Endothelial cell of umbilical vein (primary cell): ENCODE measurements at regions not wholly inside any gene's neighbourhood (a gene's known extent, or its start where the extent isn't known, plus 50 kb on each side); places are given as distances from the start of the nearest gene placed in this dataset.

ENCODE experiments used
- BruUV-seq: library from RNA; stranded (reverse); fragments of 400-500 nt; replicated peaks from 2 replicates; lab custom pipeline; 2021; lab: Mats Ljungman, UMichigan
- CTCF ChIA-PET: fragments of 300-600, 350-600 bp; sonication (Branson Sonifier 250); formaldehyde crosslinking; loops from one replicate; lab custom pipeline; 2021; ENCODE audit warnings: antibody characterized with exemption, inconsistent platforms; lab: Charles Lee
- POLR2A ChIA-PET: fragments of 300-600, 350-600 bp; sonication (Branson Sonifier 250); formaldehyde crosslinking; loops from one replicate; lab custom pipeline; 2021; ENCODE audit warnings: antibody characterized with exemption, inconsistent platforms; lab: Charles Lee
- DNase-seq: peaks from one replicate; pipeline ENCODE4 v3.0.0-alpha.2; 2011; ENCODE audit warnings: low read depth, low spot score
- FAIRE-seq: peaks from 2 replicates; lab custom pipeline; 2011; peaks lifted over from hg19 to GRCh38; lab: Jason Lieb, UNC
- H2AFZ ChIP-seq: 2 replicates; pipeline ENCODE4 v1.6.0; 2012; ENCODE audit warnings: low read depth, low read length, control low read depth, inconsistent platforms
- H3K27ac ChIP-seq: 2 replicates; pipeline ENCODE4 v1.5.1; 2011; ENCODE audit warnings: low read depth, mild to moderate bottlenecking, control low read depth, low read length, moderate library complexity; ENCODE audit not compliant: insufficient read depth
- H3K27me3 ChIP-seq, 2 experiments: 2 replicates each; pipeline versions ENCODE4 v1.6.0 to v1.6.1; 2011; ENCODE audit warnings: low read length in 2 of 2, mixed read lengths in 1 of 2; ENCODE audit not compliant: control insufficient read depth in 2 of 2, insufficient read depth in 2 of 2
- H3K36me3 ChIP-seq, 2 experiments: 2 replicates in 1 of 2; 3 replicates in 1 of 2; pipeline ENCODE4 v1.5.1; 2011; ENCODE audit warnings: low read length in 2 of 2, mild to moderate bottlenecking in 1 of 2, moderate library complexity in 1 of 2; ENCODE audit not compliant: control insufficient read depth in 2 of 2, insufficient read depth in 2 of 2; ENCODE audit errors: extremely low read depth in 1 of 2
- H3K4me1 ChIP-seq: 3 replicates; pipeline ENCODE4 v1.5.1; 2011; ENCODE audit warnings: mild to moderate bottlenecking, low read length; ENCODE audit not compliant: control insufficient read depth, insufficient read depth; ENCODE audit errors: extremely low read depth
- H3K4me2 ChIP-seq: 2 replicates; pipeline ENCODE4 v1.6.1; 2011; ENCODE audit warnings: low read length, control low read depth, mixed read lengths; ENCODE audit not compliant: insufficient read depth
- H3K4me3 ChIP-seq, 3 experiments: fragments of 200-600 bp in 1 of 3; sonication (generic), shearing (Covaris generic) in 1 of 3; replicated peaks in 1 of 3; 2 replicates each; pipeline ENCODE4 v1.5.1; 2011 to 2016; ENCODE audit warnings: control low read depth in 3 of 3, low read length in 3 of 3, mild to moderate bottlenecking in 2 of 3, inconsistent platforms in 1 of 3, low read depth in 1 of 3, moderate library complexity in 1 of 3; ENCODE audit not compliant: insufficient read depth in 1 of 3
- H3K79me2 ChIP-seq: 2 replicates; pipeline ENCODE4 v1.6.0; 2012; ENCODE audit warnings: low read length, inconsistent platforms; ENCODE audit not compliant: control insufficient read depth, insufficient read depth
- H3K9ac ChIP-seq: replicated peaks from 2 replicates; pipeline ENCODE3; 2011; ENCODE audit warnings: low read length, control low read depth; ENCODE audit not compliant: insufficient read depth; ENCODE audit errors: extremely low read depth
- H3K9me1 ChIP-seq: replicated peaks from 3 replicates; pipeline ENCODE4 v1.6.0; 2011; ENCODE audit warnings: mild to moderate bottlenecking, low read length; ENCODE audit not compliant: control insufficient read depth, insufficient read depth; ENCODE audit errors: extremely low read depth
- H3K9me3 ChIP-seq: replicated peaks from 2 replicates; pipeline ENCODE4 v1.5.1; 2012; ENCODE audit warnings: low read length, inconsistent platforms; ENCODE audit not compliant: control insufficient read depth, insufficient read depth
- H4K20me1 ChIP-seq: replicated peaks from 2 replicates; pipeline ENCODE3; 2011; ENCODE audit warnings: mild to moderate bottlenecking, low read length; ENCODE audit not compliant: control insufficient read depth, insufficient read depth; ENCODE audit errors: extremely low read depth
- CTCF ChIP-seq, 2 donors: IDR thresholded peaks; 1 replicate in 1 of 2; 2 replicates in 1 of 2; pipeline ENCODE4 v1.5.1; 2011; ENCODE audit warnings: low read length in 2 of 2, mild to moderate bottlenecking in 2 of 2, moderate library complexity in 2 of 2, control low read depth in 1 of 2, inconsistent platforms in 1 of 2, low read depth in 1 of 2; ENCODE audit not compliant: insufficient read depth in 1 of 2; ENCODE audit errors: extremely low read depth in 1 of 2
- EZH2 ChIP-seq: IDR thresholded peaks from 2 replicates; pipeline ENCODE4 v1.6.1; 2012; ENCODE audit warnings: borderline replicate concordance, low read depth, mild to moderate bottlenecking, moderate library complexity, low read length, inconsistent platforms; ENCODE audit not compliant: severe bottlenecking
- FOS ChIP-seq: IDR thresholded peaks from 2 replicates; pipeline ENCODE4 v1.6.1; 2011; ENCODE audit warnings: mild to moderate bottlenecking, low read length, moderate library complexity, borderline replicate concordance; ENCODE audit not compliant: insufficient read depth
- GATA2 ChIP-seq: IDR thresholded peaks from 2 replicates; pipeline ENCODE4 v1.7.0; 2011; ENCODE audit warnings: low read depth, mild to moderate bottlenecking, moderate library complexity, mixed read lengths, low read length; ENCODE audit not compliant: insufficient read length, insufficient read depth
- JUN ChIP-seq: IDR thresholded peaks from 2 replicates; pipeline ENCODE4 v1.6.1; 2011; ENCODE audit warnings: borderline replicate concordance, low read depth; ENCODE audit not compliant: insufficient read length, insufficient read depth
- MAX ChIP-seq: IDR thresholded peaks from 2 replicates; pipeline ENCODE4 v1.6.1; 2011; ENCODE audit not compliant: insufficient read depth, insufficient read length
- MYC ChIP-seq: IDR thresholded peaks from one replicate; pipeline ENCODE4 v1.6.1; 2011; ENCODE audit warnings: mild to moderate bottlenecking, low read depth, low read length
- POLR2A ChIP-seq: IDR thresholded peaks from 2 replicates; pipeline ENCODE4 v1.6.1; 2012; ENCODE audit warnings: low read depth, mild to moderate bottlenecking, control low read depth, low read length
- POLR2AphosphoS5 ChIP-seq: IDR thresholded peaks from 2 replicates; pipeline ENCODE4 v1.6.1; 2012; ENCODE audit warnings: low read depth, mild to moderate bottlenecking, control low read depth, low read length, moderate library complexity; ENCODE audit not compliant: insufficient read depth
- dilution Hi-C: fragments of 300-500 bp; cut with MboI; formaldehyde crosslinking; loops from one replicate; pipeline ENCODE4 v1.15.0; 2019; ENCODE audit warnings: low sequenced_read_pairs; ENCODE audit not compliant: extremely low pct_ligation_motif_present
- intact Hi-C: fragments of 100-400 bp; cut with micrococcal nuclease; formaldehyde crosslinking; loops from one replicate; pipeline ENCODE4 v1.10.0; 2022

- Histone ChIP-seq H3K4me3 (no peak overlapping the region), H3K9me1 (no peaks in the 10 kb centered on the region), H3K27me3 (no peaks in the 10 kb centered on the region), H3K9me3 (no peaks in the 10 kb centered on the region), H3K79me2 (no peaks in the 10 kb centered on the region), H3K36me3 (no peaks in the 10 kb centered on the region), H3K27ac (peak overlapping the region; percentile 97), H2AFZ (no peak overlapping the region), H3K4me1 (peaks cover 59% of the 10 kb centered on the region), H3K9ac (peak overlapping the region; percentile 84), H4K20me1 (no peaks in the 10 kb centered on the region), H3K4me2 (no peak overlapping the region)
- FAIRE-seq = peak; percentile 43
- TF ChIP-seq POLR2AphosphoS5 (no peak), MYC (no peak), FOS (no peak), MAX (no peak), JUN (no peak), GATA2 (no peak), POLR2A (no peak), EZH2 (no peak), CTCF (IDR thresholded peaks at IDR 0.05; ENCODE audit: extremely low read depth in 1 of 2, insufficient read depth in 1 of 2, low read depth in 1 of 2, low read length in 2 of 2) (no peak)
- POLR2A ChIA-PET = no interaction called here
- DNase-seq = peak; percentile 15
- no TSS peak for BruUV-seq
- CTCF ChIA-PET = interaction anchor here (1.2 kb wide), 1 partner anchor 53 kb away, joined by 3 read pairs; no protein-coding TSS in a partner anchor
- dilution Hi-C loops = no loop called here
- intact Hi-C loops = loop anchor here (1.0 to 5.0 kb wide), 8 partner anchors 7 to 690 kb away; no protein-coding TSS in a partner anchor
Measured at GRCh38 chr1:99591886-99592285, 54.0 kb upstream of the PALMD start.
